ENCODE measurements at regions not wholly inside any gene's neighbourhood (a gene's known extent, or its start where the extent isn't known, plus 50 kb on each side); places are given as distances from the start of the nearest gene placed in this dataset.

DNA sequence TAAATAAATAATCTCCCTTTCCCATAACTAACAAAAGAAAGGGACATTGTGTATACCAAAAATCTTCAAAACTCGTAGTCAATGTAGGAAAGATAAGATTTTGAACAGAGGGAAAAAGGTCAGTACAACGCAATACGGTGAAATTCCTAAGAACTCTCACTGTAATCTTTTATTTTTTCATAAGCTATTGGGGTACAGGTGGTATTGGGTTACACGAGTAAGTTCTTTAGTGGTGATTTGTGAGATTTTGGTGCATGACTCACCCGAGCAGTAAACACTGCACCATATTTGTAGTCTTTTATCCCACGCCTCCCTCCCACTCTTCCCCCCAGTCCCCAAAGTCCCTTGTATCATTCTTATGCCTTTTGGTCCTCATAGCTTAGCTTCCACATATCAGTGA is 718.0 kb downstream of the TBL1XR1 start:
- Histone ChIP-seq H3K27ac (no peak overlapping the region), H3K79me2 (no peaks in the 10 kb centered on the region), H3K4me1 (no peaks in the 10 kb centered on the region), H3K4me3 (ENCODE audit: low read depth, low read length) (no peak overlapping the region), H2AFZ (no peak overlapping the region), H3K4me2 (ENCODE audit: low read length) (no peak overlapping the region), H3K9ac (no peak overlapping the region), H3K27me3 (ENCODE audit: control insufficient read depth, insufficient read depth, low read length) (no peaks in the 10 kb centered on the region), H3K36me3 (ENCODE audit: control insufficient read depth, insufficient read depth, low read length) (no peaks in the 10 kb centered on the region), H3K9me3 (ENCODE audit: control insufficient read depth, low read length) (peaks cover 4% of the 10 kb centered on the region)
- TF ChIP-seq, protein P1, sequence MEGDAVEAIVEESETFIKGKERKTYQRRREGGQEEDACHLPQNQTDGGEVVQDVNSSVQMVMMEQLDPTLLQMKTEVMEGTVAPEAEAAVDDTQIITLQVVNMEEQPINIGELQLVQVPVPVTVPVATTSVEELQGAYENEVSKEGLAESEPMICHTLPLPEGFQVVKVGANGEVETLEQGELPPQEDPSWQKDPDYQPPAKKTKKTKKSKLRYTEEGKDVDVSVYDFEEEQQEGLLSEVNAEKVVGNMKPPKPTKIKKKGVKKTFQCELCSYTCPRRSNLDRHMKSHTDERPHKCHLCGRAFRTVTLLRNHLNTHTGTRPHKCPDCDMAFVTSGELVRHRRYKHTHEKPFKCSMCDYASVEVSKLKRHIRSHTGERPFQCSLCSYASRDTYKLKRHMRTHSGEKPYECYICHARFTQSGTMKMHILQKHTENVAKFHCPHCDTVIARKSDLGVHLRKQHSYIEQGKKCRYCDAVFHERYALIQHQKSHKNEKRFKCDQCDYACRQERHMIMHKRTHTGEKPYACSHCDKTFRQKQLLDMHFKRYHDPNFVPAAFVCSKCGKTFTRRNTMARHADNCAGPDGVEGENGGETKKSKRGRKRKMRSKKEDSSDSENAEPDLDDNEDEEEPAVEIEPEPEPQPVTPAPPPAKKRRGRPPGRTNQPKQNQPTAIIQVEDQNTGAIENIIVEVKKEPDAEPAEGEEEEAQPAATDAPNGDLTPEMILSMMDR (IDR thresholded peaks at IDR 0.05): no peak

DNA sequence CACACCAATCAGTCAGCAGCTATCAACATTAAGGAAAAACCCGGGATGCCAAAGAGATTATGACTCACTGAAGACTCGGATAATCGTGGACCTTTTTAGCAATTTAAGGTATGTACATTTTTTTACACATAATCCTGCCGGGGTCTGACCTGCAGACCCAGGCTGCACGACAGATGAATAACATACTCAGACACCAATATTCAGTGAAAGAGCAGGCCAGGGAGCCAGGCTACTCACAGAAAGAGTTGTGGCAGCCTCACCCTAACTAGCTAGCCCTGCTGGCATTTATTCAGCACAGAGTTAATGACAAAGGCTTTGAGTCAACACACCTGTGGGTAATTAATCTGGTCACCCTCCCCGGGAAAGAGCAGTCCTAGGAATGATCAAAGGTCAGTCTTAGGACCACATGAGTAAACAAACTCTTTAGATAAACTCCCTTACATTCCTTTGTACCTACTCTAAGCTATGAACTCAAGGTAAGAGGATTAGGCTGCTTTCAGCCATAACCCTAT is 727.5 kb downstream of the TBL1XR1 start:
- H3K9me3 ChIP-seq (ENCODE audit: control insufficient read depth, low read length): peaks cover 3% of the 10 kb centered on the region
- H3K27me3 ChIP-seq (ENCODE audit: control insufficient read depth, insufficient read depth, low read length): no peaks in the 10 kb centered on the region
- no peaks in the 10 kb centered on the region for H3K4me1 ChIP-seq
- H3K9ac ChIP-seq: no peak overlapping the region
- H3K4me2 ChIP-seq (ENCODE audit: low read length): no peak overlapping the region
- H2AFZ ChIP-seq: no peak overlapping the region
- no peaks in the 10 kb centered on the region for H3K79me2 ChIP-seq
- H3K27ac ChIP-seq: no peak overlapping the region
- TF ChIP-seq, protein P1 (IDR thresholded peaks at IDR 0.05): no peak
- H3K36me3 ChIP-seq (ENCODE audit: control insufficient read depth, insufficient read depth, low read length): no peaks in the 10 kb centered on the region
- H3K4me3 ChIP-seq (ENCODE audit: low read depth, low read length): no peak overlapping the region

DNA sequence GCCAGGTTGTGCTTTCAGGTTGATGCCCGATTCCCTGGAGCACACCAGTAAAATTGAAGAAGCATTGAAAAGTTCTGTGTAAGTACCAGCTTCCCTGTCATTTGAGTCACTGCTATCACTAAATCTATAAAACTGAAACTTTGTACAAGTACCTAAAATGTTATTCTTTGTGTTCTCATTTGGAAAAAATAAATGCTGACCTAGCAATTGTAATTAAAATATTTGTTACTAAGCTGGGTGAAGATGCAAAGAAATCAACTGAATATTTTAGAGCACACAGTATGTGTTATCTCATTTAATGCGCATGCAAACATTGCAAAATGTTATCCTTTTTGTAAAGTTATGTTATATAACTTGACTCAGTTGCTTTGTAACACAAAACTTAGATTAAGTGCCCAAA is 733.7 kb downstream of the TBL1XR1 start:
- H3K4me3 ChIP-seq (ENCODE audit: low read depth, low read length): no peak overlapping the region
- no peaks in the 10 kb centered on the region for H3K9me3 ChIP-seq (ENCODE audit: control insufficient read depth, low read length)
- H3K27me3 ChIP-seq (ENCODE audit: control insufficient read depth, insufficient read depth, low read length): no peaks in the 10 kb centered on the region
- H3K4me1 ChIP-seq: no peaks in the 10 kb centered on the region
- no peaks in the 10 kb centered on the region for H3K79me2 ChIP-seq
- TF ChIP-seq, protein P1 (IDR thresholded peaks at IDR 0.05): no peak
- no peaks in the 10 kb centered on the region for H3K36me3 ChIP-seq (ENCODE audit: control insufficient read depth, insufficient read depth, low read length)
- H3K27ac ChIP-seq: no peak overlapping the region
- no peak overlapping the region for H3K9ac ChIP-seq
- H3K4me2 ChIP-seq (ENCODE audit: low read length): no peak overlapping the region
- no peak overlapping the region for H2AFZ ChIP-seq

DNA sequence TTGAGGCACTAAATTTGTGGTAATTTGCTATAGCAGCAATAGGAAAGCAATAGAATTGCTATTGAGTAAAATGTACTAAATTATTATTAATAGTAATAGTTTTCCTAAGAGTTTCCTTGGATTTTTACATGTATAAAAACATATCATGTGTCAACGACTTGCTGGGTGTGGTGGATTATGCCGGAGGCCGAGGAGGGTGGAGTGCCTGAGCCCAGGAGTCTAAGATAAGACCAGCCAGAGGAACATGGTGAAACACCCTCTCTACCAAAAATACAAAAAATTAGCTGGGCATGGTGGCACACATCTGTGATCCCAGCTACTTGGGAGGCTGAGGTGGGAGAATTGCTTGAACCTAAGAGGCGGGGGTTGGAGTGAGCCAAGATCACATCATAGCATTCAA is 749.9 kb downstream of the TBL1XR1 start:
- Histone ChIP-seq H2AFZ (no peak overlapping the region), H3K4me2 (ENCODE audit: low read length) (no peak overlapping the region), H3K9ac (no peak overlapping the region), H3K4me3 (ENCODE audit: low read depth, low read length) (no peak overlapping the region), H3K9me3 (ENCODE audit: control insufficient read depth, low read length) (no peaks in the 10 kb centered on the region), H3K4me1 (no peaks in the 10 kb centered on the region), H3K79me2 (no peaks in the 10 kb centered on the region), H3K36me3 (ENCODE audit: control insufficient read depth, insufficient read depth, low read length) (no peaks in the 10 kb centered on the region), H3K27me3 (ENCODE audit: control insufficient read depth, insufficient read depth, low read length) (no peaks in the 10 kb centered on the region), H3K27ac (no peak overlapping the region)
- TF ChIP-seq, protein P1 (IDR thresholded peaks at IDR 0.05): no peak

DNA sequence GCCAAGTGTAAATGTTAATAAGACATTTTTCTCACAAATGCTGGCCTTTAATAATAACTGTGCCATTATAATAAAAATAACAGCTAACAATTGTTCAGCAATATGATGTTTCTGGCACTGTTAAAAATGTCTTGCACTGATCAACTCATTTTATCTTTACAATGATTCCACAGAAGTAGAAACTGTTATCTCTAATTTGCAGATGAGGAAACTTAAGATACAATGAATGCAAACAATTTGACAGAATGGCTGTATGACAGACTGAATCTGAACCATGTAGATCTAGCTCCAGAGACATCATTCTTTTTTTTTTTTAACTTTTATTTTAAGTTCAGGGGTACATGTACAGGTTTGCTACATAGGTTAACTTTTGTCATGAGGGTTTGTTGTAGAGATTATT is 755.0 kb downstream of the TBL1XR1 start:
- H3K9ac ChIP-seq: no peak overlapping the region
- no peak overlapping the region for H3K27ac ChIP-seq

More for the DNA sequence above, 755.0 kb downstream of the TBL1XR1 start:
- H3K9me3 ChIP-seq (ENCODE audit: control insufficient read depth, low read length): no peaks in the 10 kb centered on the region
- no peaks in the 10 kb centered on the region for H3K4me1 ChIP-seq
- no peak overlapping the region for H2AFZ ChIP-seq
- H3K79me2 ChIP-seq: no peaks in the 10 kb centered on the region
- no peak overlapping the region for H3K4me3 ChIP-seq (ENCODE audit: low read depth, low read length)
- H3K27me3 ChIP-seq (ENCODE audit: control insufficient read depth, insufficient read depth, low read length): no peaks in the 10 kb centered on the region
- no peak overlapping the region for H3K4me2 ChIP-seq (ENCODE audit: low read length)
- TF ChIP-seq, protein P1 (IDR thresholded peaks at IDR 0.05): no peak
- H3K36me3 ChIP-seq (ENCODE audit: control insufficient read depth, insufficient read depth, low read length): no peaks in the 10 kb centered on the region

Measured in parathyroid adenoma (tissue), 2 donors.